CD4-positive, alpha-beta T cell treated with Interferon alpha-2 for 1 hour (primary cell): ENCODE measurements at regions not wholly inside any gene's neighbourhood (a gene's known extent, or its start where the extent isn't known, plus 50 kb on each side); places are given as distances from the start of the nearest gene placed in this dataset.
"Not testable (repeated sequence)": the region's sequence is repeated elsewhere in the genome, so short reads cannot be mapped to it uniquely, and the experiment has no call there.

Experiments used
- DNase-seq, 2 donors: peaks; one replicate each; pipeline ENCODE4 v3.0.0-alpha.2; 2020 to 2022

- no peak for DNase-seq
Observed at GRCh38 chr5:57429513-57430120, 53.0 kb downstream of the ACTBL2 start.

GRCh38 chr5:57429021-57429420, 53.6 kb downstream of the ACTBL2 start:
- not testable (repeated sequence) for DNase-seq

GRCh38 chr5:57422993-57423392, 59.6 kb downstream of the ACTBL2 start:
- no peak for DNase-seq

DNA sequence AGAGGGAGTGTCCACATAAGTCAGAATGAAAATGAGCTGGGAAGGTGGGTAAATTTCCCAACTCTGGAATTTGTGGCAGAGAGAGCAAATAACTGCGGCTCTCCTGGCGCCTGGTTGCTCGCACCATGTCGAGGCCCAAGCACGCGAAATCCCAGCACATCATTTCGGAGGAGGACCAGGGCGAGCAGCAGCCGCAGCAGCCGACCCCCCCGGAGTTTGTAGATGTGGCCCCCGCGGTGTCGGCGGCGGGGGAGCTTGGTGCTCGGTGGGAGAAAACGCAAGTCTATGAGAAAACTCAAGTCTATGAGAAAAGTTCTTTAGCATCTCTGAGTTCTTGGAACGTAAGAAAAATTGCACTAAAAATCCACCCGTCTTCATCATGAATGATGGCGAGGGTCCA, 60.3 kb downstream of the ACTBL2 start:
- no peak for DNase-seq

- no peak for DNase-seq
Observed at GRCh38 chr5:57420801-57421200, 61.8 kb downstream of the ACTBL2 start.

- DNase-seq, result no peak
Observed at GRCh38 chr5:57417971-57418370, 64.6 kb downstream of the ACTBL2 start.

GRCh38 chr5:57417320-57417719, 65.3 kb downstream of the ACTBL2 start:
- DNase-seq, result no peak

GRCh38 chr5:57416278-57416994, 66.2 kb downstream of the ACTBL2 start:
- DNase-seq, result no peak

- no peak for DNase-seq
Observed at GRCh38 chr5:57414857-57415256, 67.8 kb downstream of the ACTBL2 start.

GRCh38 chr5:57414191-57414590, 68.4 kb downstream of the ACTBL2 start:
- no peak for DNase-seq

DNA sequence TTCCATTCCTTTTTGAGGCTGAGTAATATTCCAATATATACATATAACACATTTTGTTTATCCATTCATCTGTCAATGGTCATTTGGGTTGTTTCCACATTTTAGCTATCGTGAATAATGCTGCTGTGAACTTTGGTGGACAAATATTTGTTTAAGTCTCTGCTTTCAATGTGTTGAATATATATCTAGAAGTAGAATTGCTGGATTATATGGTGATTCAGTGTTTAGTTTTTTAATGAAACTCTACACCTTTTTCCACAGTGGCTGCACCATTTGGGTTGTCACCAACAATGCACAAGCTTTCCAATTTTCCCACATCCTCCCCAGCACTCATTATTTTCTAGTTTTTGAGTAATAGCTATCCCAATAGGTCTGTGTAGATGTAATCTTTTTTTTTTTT, 69.5 kb downstream of the ACTBL2 start:
- no peak for DNase-seq

DNA sequence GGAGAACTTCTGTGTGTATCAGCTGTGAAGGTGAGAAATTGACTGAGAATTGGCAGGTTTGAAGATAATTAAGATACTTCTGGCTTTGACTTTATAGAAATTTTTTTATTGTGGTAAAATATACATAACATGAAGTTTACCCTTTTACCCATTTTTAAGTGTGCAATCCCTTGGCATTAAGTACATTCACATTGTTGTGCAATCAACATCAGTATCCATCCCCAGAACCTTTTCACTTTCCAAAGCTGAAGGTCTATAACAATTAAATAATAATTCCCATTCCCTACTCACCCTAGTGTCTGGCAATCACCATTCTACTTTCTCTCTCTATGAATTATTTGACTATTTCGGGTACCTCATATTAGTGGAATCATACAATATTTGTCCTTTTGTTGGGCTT, 69.9 kb downstream of the ACTBL2 start:
- no peak for DNase-seq

DNA sequence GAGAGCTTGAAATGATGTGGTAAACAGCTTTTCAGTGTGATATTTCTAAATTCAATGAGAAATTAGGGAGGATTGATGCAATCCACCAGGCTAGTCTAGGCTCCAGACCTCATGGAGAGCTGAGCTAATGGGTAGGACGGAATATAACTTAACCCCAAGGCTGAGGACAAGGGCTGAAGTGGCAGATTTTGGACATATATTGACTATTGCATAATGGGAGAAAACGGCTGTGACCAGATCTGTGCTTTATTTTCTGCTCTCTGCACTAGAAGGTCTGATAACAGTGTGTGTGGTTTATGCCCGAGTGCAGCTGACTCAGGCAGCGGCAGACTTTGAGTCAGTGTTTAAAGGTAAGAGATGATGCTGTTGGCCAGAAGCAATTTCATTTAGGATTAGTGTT, 70.6 kb downstream of the ACTBL2 start:
- no peak for DNase-seq

- DNase-seq, result no peak
Observed at GRCh38 chr5:57410374-57411320, 72.0 kb downstream of the ACTBL2 start.

- no peak for DNase-seq
Observed at GRCh38 chr5:57408714-57409113, 73.9 kb downstream of the ACTBL2 start.

- DNase-seq, result no peak
Observed at GRCh38 chr5:57408285-57408684, 74.3 kb downstream of the ACTBL2 start.

- no peak for DNase-seq
Observed at GRCh38 chr5:57407391-57407790, 75.2 kb downstream of the ACTBL2 start.

GRCh38 chr5:57406641-57407040, 76.0 kb downstream of the ACTBL2 start:
- DNase-seq, result no peak

DNA sequence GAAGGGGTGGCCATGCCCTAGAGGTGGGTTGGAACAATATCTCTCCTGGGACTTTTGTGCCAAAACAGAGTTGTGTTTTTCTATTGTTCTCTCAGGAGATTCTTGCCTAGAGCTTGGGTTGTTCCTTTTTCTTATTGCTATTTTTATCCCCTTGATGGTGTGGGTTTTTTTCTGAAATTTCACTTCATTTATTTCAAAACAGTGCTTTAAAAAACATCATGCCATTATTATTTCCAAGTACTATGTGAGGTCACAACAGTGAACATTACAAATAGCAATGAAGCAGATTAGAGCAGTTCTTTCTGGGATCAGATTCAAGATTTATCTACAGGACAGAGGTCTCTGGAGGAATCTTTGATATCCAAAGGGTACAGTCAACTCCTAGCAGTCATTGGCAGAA, 76.6 kb downstream of the ACTBL2 start:
- no peak for DNase-seq

- no peak for DNase-seq
Observed at GRCh38 chr5:57402761-57403160, 79.8 kb downstream of the ACTBL2 start.

DNA sequence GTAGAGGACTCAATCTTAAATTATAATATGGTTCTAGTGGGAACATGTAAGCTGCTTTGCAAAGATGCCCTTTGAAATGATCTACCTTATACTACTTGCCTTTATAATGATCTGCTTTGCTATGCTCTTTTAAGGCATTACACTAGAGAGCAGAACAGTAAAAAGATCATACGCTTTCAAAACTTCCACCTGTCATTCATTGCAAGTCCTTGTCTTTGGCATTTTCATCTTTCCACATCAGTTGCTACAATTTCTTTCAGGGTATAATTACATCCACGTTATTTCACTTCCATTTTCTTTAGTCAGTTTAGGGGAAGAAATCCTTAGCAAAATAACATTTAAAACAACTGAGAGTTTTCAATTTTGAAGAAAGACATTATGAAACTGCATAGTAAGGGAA, 80.3 kb downstream of the ACTBL2 start:
- no peak for DNase-seq

DNA sequence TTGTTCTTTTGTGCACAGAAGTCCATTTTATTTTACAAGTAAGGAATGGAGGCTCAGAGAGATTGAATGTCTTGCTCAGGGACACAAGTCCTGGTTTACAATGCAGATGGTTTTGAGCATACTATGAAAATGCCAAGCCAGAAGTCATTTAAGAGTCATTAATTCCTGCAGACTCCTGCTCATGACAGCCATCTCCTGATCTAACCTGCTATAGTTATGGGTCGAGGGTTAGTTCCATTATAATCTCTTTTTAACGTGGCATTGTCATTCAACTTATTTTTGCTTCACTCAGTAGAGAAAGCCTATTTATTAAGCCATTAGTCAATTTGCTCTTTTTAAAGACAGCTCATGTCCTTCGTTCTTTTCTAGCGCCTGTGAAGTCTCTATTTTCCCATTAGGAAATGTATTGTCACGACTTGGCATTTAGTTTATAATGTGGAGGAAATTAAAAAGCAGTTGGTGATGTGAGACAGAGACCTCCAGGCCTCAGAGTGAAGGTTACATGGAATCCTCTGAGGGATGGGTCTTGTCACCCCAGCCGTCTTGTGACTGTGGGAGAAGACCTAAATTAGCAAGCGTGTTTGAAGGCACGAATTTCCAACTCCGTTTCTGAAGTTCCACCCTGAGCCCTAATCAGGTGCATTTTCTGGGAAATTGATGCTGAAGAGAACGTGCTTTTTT, 84.1 kb downstream of the ACTBL2 start:
- no peak for DNase-seq

GRCh38 chr5:57396701-57397100, 85.9 kb downstream of the ACTBL2 start:
- DNase-seq, result no peak
